Activated T-cell treated with anti-CD3 and anti-CD28 coated beads, Interleukin-2, amount 50 U/mL, for 1 hour (primary cell): ENCODE measurements at regions not wholly inside any gene's neighbourhood (a gene's known extent, or its start where the extent isn't known, plus 50 kb on each side); places are given as distances from the start of the nearest gene placed in this dataset.
"Not testable (repeated sequence)": the region's sequence is repeated elsewhere in the genome, so short reads cannot be mapped to it uniquely, and the experiment has no call there.

Experiments used
- DNase-seq: peaks from one replicate; pipeline ENCODE4 v3.0.0-alpha.2; 2020

- no peak for DNase-seq
These were observed 86.8 kb downstream of the NDUFA12 start for GRCh38 chr12:94916663-94917062.

GRCh38 chr12:94909663-94910062, 93.8 kb downstream of the NDUFA12 start:
- no peak for DNase-seq

- DNase-seq: not testable (repeated sequence)
These were observed 97.7 kb downstream of the NDUFA12 start for GRCh38 chr12:94905749-94906148.

- DNase-seq: no peak
These were observed 103.0 kb downstream of the NDUFA12 start for GRCh38 chr12:94900496-94900895.

- no peak for DNase-seq
These were observed 105.1 kb downstream of the NDUFA12 start for GRCh38 chr12:94898388-94898787.

- no peak for DNase-seq
These were observed 110.8 kb downstream of the NDUFA12 start for GRCh38 chr12:94892544-94893267.

- no peak for DNase-seq
These were observed 113.9 kb downstream of the NDUFA12 start for GRCh38 chr12:94889445-94890210.

- no peak for DNase-seq
These were observed 124.0 kb downstream of the NDUFA12 start for GRCh38 chr12:94879542-94879941.

- DNase-seq: no peak
These were observed 128.0 kb downstream of the NDUFA12 start for GRCh38 chr12:94875525-94875924.

GRCh38 chr12:94874518-94875302, 128.8 kb downstream of the NDUFA12 start:
- no peak for DNase-seq

- DNase-seq: no peak
These were observed 129.6 kb downstream of the NDUFA12 start for GRCh38 chr12:94873734-94874517.

GRCh38 chr12:94872971-94873733, 130.3 kb downstream of the NDUFA12 start:
- DNase-seq: no peak

- DNase-seq: no peak
These were observed 130.9 kb downstream of the NDUFA12 start for GRCh38 chr12:94872671-94872970.

- DNase-seq: no peak
These were observed 131.4 kb downstream of the NDUFA12 start for GRCh38 chr12:94872007-94872653.

GRCh38 chr12:94870511-94870910, 133.0 kb downstream of the NDUFA12 start:
- DNase-seq: no peak

- no peak for DNase-seq
These were observed 135.3 kb downstream of the NDUFA12 start for GRCh38 chr12:94868161-94868560.

GRCh38 chr12:94867066-94867855, 136.2 kb downstream of the NDUFA12 start:
- no peak for DNase-seq

- DNase-seq: no peak
These were observed 138.5 kb downstream of the NDUFA12 start for GRCh38 chr12:94864987-94865386.

GRCh38 chr12:94863321-94864035, 140.0 kb downstream of the NDUFA12 start:
- DNase-seq: no peak

- DNase-seq: no peak
These were observed 141.1 kb downstream of the NDUFA12 start for GRCh38 chr12:94862421-94862820.
